ENCODE measurements at regions not wholly inside any gene's neighbourhood (a gene's known extent, or its start where the extent isn't known, plus 50 kb on each side); places are given as distances from the start of the nearest gene placed in this dataset.

GRCh38 chrX:13903405-13903804 is 86.5 kb upstream of the GPM6B start:
- no peak for DNase-seq (ENCODE audit: low read depth)

GRCh38 chrX:13902406-13902805 is 85.5 kb upstream of the GPM6B start:
- DNase-seq (ENCODE audit: low read depth) = no peak

- DNase-seq (ENCODE audit: low read depth) = no peak
Observed at GRCh38 chrX:13901354-13901753, 84.5 kb upstream of the GPM6B start.

- no peak for DNase-seq (ENCODE audit: low read depth)
Observed at GRCh38 chrX:13900351-13900750, 83.5 kb upstream of the GPM6B start.

GRCh38 chrX:13899607-13900006 is 82.7 kb upstream of the GPM6B start:
- no peak for DNase-seq (ENCODE audit: low read depth)

- DNase-seq (ENCODE audit: low read depth) = no peak
Observed at GRCh38 chrX:13898603-13899002, 81.7 kb upstream of the GPM6B start.

- no peak for DNase-seq (ENCODE audit: low read depth)
Observed at GRCh38 chrX:13898083-13898482, 81.2 kb upstream of the GPM6B start.

GRCh38 chrX:13897566-13897965 is 80.7 kb upstream of the GPM6B start:
- no peak for DNase-seq (ENCODE audit: low read depth)

- no peak for DNase-seq (ENCODE audit: low read depth)
Observed at GRCh38 chrX:13894888-13895565, 78.1 kb upstream of the GPM6B start.

- DNase-seq (ENCODE audit: low read depth) = no peak
Observed at GRCh38 chrX:13893826-13894225, 76.9 kb upstream of the GPM6B start.

- DNase-seq (ENCODE audit: low read depth) = no peak
Observed at GRCh38 chrX:13892856-13893255, 76.0 kb upstream of the GPM6B start.

- DNase-seq (ENCODE audit: low read depth) = no peak
Observed at GRCh38 chrX:13891377-13892140, 74.7 kb upstream of the GPM6B start.

GRCh38 chrX:13890806-13891205 is 73.9 kb upstream of the GPM6B start:
- DNase-seq (ENCODE audit: low read depth) = no peak

GRCh38 chrX:13888284-13888683 is 71.4 kb upstream of the GPM6B start:
- DNase-seq (ENCODE audit: low read depth) = no peak

- no peak for DNase-seq (ENCODE audit: low read depth)
Observed at GRCh38 chrX:13885591-13885990, 68.7 kb upstream of the GPM6B start.

- DNase-seq (ENCODE audit: low read depth) = no peak
Observed at GRCh38 chrX:13876652-13877051, 59.8 kb upstream of the GPM6B start.

GRCh38 chrX:13875572-13875971 is 58.7 kb upstream of the GPM6B start:
- DNase-seq (ENCODE audit: low read depth) = no peak

GRCh38 chrX:13868591-13868990 is 51.7 kb upstream of the GPM6B start:
- DNase-seq (ENCODE audit: low read depth) = no peak
